WTC11 (cell line): ENCODE measurements at regions not wholly inside any gene's neighbourhood (a gene's known extent, or its start where the extent isn't known, plus 50 kb on each side); places are given as distances from the start of the nearest gene placed in this dataset.

Experiments used
- ATAC-seq: fragments of 200-7000 bp; cut with Tn5 transposase; 2 replicates; pipeline ENCODE4 v1.10.0; 2021; ENCODE audit warnings: mild to moderate bottlenecking, moderate library complexity
- CTCF ChIA-PET: fragments of 300-600 bp; sonication (Branson Sonifier 250); formaldehyde crosslinking; loops from one replicate; lab custom pipeline; 2021; ENCODE audit warnings: antibody characterized with exemption; lab: Charles Lee
- POLR2A ChIA-PET: fragments of 350-600 bp; sonication (Branson Sonifier 250); formaldehyde crosslinking; loops from one replicate; lab custom pipeline; 2021; ENCODE audit warnings: antibody characterized with exemption; lab: Charles Lee
- DNase-seq: peaks from one replicate; pipeline ENCODE4 v3.0.0; 2021; ENCODE audit warnings: low spot score
- H3K27ac Mint-ChIP-seq: 2 replicates; pipeline ENCODE4 v1.8.0; 2021; ENCODE audit warnings: mixed read lengths
- H3K27me3 Mint-ChIP-seq: 2 replicates; pipeline ENCODE4 v1.8.0; 2021; ENCODE audit warnings: low read depth, mild to moderate bottlenecking, moderate library complexity, mixed read lengths
- H3K36me3 Mint-ChIP-seq: 2 replicates; pipeline ENCODE4 v1.8.0; 2021; ENCODE audit warnings: mixed read lengths
- H3K4me1 Mint-ChIP-seq: 2 replicates; pipeline ENCODE4 v1.8.0; 2022; ENCODE audit warnings: mixed read lengths
- H3K4me3 Mint-ChIP-seq: 2 replicates; pipeline ENCODE4 v1.8.0; 2021; ENCODE audit warnings: mild to moderate bottlenecking, moderate library complexity, mixed read lengths
- H3K9me3 Mint-ChIP-seq: 2 replicates; pipeline ENCODE4 v1.8.0; 2021; ENCODE audit warnings: mixed read lengths
- ATF2 ChIP-seq: sonication (generic); formaldehyde crosslinking; IDR thresholded peaks from 2 replicates; pipeline ENCODE4 v1.8.1; 2022; ENCODE audit warnings: low read depth, missing genetic modification reagents, borderline replicate concordance
- E2F5 ChIP-seq: sonication (generic); formaldehyde crosslinking; IDR thresholded peaks from 2 replicates; pipeline ENCODE4 v1.8.1; 2022; ENCODE audit warnings: mild to moderate bottlenecking, moderate library complexity, missing genetic modification reagents
- ETV6 ChIP-seq: sonication (generic); formaldehyde crosslinking; IDR thresholded peaks from 2 replicates; pipeline ENCODE4 v1.8.1; 2022; ENCODE audit warnings: mild to moderate bottlenecking, missing genetic modification reagents
- FOXK1 ChIP-seq: sonication (generic); formaldehyde crosslinking; IDR thresholded peaks from 2 replicates; pipeline ENCODE4 v1.8.0; 2022; ENCODE audit warnings: mild to moderate bottlenecking, moderate library complexity, missing genetic modification reagents
- FOXP1 ChIP-seq: sonication (generic); formaldehyde crosslinking; IDR thresholded peaks from 2 replicates; pipeline ENCODE4 v1.8.0; 2022; ENCODE audit warnings: missing genetic modification reagents, mild to moderate bottlenecking, moderate library complexity, borderline replicate concordance
- FOXP4 ChIP-seq: sonication (generic); formaldehyde crosslinking; IDR thresholded peaks from 2 replicates; pipeline ENCODE4 v1.8.0; 2022; ENCODE audit warnings: mild to moderate bottlenecking, missing genetic modification reagents
- JAZF1 ChIP-seq: fragments of 250-450 bp; sonication (Bioruptor Pico); IDR thresholded peaks from 2 replicates; pipeline ENCODE4 v1.9.0; 2021; ENCODE audit warnings: moderate library complexity, mild to moderate bottlenecking, inconsistent platforms
- JUN ChIP-seq: sonication (generic); formaldehyde crosslinking; IDR thresholded peaks from 2 replicates; pipeline ENCODE4 v1.8.0; 2023; ENCODE audit warnings: mild to moderate bottlenecking, missing genetic modification reagents
- NFATC4 ChIP-seq: fragments of 250-450 bp; sonication (Bioruptor Pico); IDR thresholded peaks from 2 replicates; pipeline ENCODE4 v1.9.0; 2021; ENCODE audit warnings: mild to moderate bottlenecking
- SMAD3 ChIP-seq: sonication (generic); formaldehyde crosslinking; IDR thresholded peaks from 2 replicates; pipeline ENCODE4 v1.8.0; 2022; ENCODE audit warnings: missing genetic modification reagents, mild to moderate bottlenecking, borderline replicate concordance
- TEAD1 ChIP-seq: sonication (generic); formaldehyde crosslinking; IDR thresholded peaks from 2 replicates; pipeline ENCODE4 v1.8.0; 2022; ENCODE audit warnings: mild to moderate bottlenecking, missing genetic modification reagents
- TP53 ChIP-seq: sonication (generic); formaldehyde crosslinking; IDR thresholded peaks from 2 replicates; pipeline ENCODE4 v1.8.1; 2023; ENCODE audit warnings: mild to moderate bottlenecking, missing genetic modification reagents
- ZNF232 ChIP-seq: sonication (generic); formaldehyde crosslinking; IDR thresholded peaks from 2 replicates; pipeline ENCODE4 v1.8.0; 2022; ENCODE audit warnings: mild to moderate bottlenecking, missing genetic modification reagents
- ZNF512 ChIP-seq: sonication (generic); formaldehyde crosslinking; IDR thresholded peaks from 2 replicates; pipeline ENCODE4 v1.8.1; 2022; ENCODE audit warnings: missing genetic modification reagents, borderline replicate concordance
- TF ChIP-seq, protein P1 (sequence below): fragments of 250-450 bp; sonication (Bioruptor Pico); IDR thresholded peaks from 2 replicates; pipeline ENCODE4 v1.9.0; 2021; ENCODE audit warnings: moderate library complexity, mild to moderate bottlenecking, inconsistent platforms, borderline replicate concordance
- TF ChIP-seq, protein P2 (sequence below): sonication (generic); formaldehyde crosslinking; IDR thresholded peaks from 2 replicates; pipeline ENCODE4 v1.8.1; 2022; ENCODE audit warnings: low read depth, mild to moderate bottlenecking, moderate library complexity, missing genetic modification reagents, borderline replicate concordance

DNA sequence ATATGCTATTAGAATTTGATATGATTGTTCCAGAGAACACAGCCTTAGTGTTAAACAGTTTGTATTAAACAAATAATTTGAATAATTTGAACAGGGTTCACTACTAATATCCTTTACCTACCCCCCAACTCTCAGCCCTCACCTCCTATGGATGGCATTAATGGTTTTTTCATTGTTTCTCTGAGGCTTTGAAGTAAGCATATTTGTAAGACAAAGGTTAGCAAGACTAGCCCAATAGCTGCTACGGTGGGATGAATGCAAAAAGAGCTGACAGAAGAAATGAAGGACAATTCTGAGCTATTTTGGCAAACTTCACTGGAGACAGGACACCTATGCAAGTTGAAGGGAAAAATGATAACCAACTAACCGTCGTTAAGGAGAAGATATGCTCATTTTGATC, 61.6 kb downstream of the ARL4A start:
- Mint-ChIP-seq H3K36me3 (peaks cover 5% of the 10 kb centered on the region), H3K4me1 (peaks cover 35% of the 10 kb centered on the region), H3K9me3 (peaks cover 13% of the 10 kb centered on the region), H3K27me3 (no peaks in the 10 kb centered on the region), H3K27ac (peak overlapping the region; percentile 57; the same call in 1 of the 2 replicates), H3K4me3 (peak overlapping the region; percentile 34)
- ChIA-PET CTCF (interaction anchor here (1.4 kb wide), 1 partner anchor 62 kb away, joined by 10 read pairs; the partner anchor contains the start of gene ARL4A), POLR2A (interaction anchor here (0.5 kb wide), 1 partner anchor 19 kb away, joined by 7 read pairs; no protein-coding TSS in a partner anchor)
- DNase-seq = no peak
- ATAC-seq = peak; percentile 70
- TF ChIP-seq JAZF1 = no peak
- TF ChIP-seq SMAD3 (CRISPR knock-in tag) = no peak
- TF ChIP-seq TEAD1 (CRISPR knock-in tag) = 0 out of 2 replicates have a peak, but pooled peaks have one; percentile 38
- TF ChIP-seq NFATC4 = no peak
- TF ChIP-seq FOXP1 (CRISPR knock-in tag) = no peak
- TF ChIP-seq, protein P1, sequence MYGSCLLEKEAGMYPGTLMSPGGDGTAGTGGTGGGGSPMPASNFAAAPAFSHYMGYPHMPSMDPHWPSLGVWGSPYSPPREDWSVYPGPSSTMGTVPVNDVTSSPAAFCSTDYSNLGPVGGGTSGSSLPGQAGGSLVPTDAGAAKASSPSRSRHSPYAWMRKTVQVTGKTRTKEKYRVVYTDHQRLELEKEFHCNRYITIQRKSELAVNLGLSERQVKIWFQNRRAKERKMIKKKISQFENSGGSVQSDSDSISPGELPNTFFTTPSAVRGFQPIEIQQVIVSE (CRISPR knock-in tag) = no peak

- TF ChIP-seq ATF2 (CRISPR knock-in tag) (no peak), ZNF232 (CRISPR knock-in tag) (no peak), TP53 (CRISPR knock-in tag) (no peak), E2F5 (CRISPR knock-in tag) (no peak), JAZF1 (no peak), FOXK1 (CRISPR knock-in tag) (no peak), SMAD3 (CRISPR knock-in tag) (no peak), FOXP4 (no peak)
- CTCF ChIA-PET = interaction anchor here (1.4 kb wide), 1 partner anchor 63 kb away, joined by 10 read pairs; the partner anchor contains the start of gene ARL4A
- POLR2A ChIA-PET = interaction anchor here (0.5 kb wide), 1 partner anchor 19 kb away, joined by 7 read pairs; no protein-coding TSS in a partner anchor
- peak overlapping the region; percentile 20 for H3K27ac Mint-ChIP-seq
- no peak for DNase-seq
- peaks cover 35% of the 10 kb centered on the region for H3K4me1 Mint-ChIP-seq
- no peak overlapping the region for H3K4me3 Mint-ChIP-seq
- peak; percentile 69 for ATAC-seq
- H3K36me3 Mint-ChIP-seq = peaks cover 5% of the 10 kb centered on the region
- H3K27me3 Mint-ChIP-seq = no peaks in the 10 kb centered on the region
- H3K9me3 Mint-ChIP-seq = peaks cover 17% of the 10 kb centered on the region
Measured at GRCh38 chr7:12749746-12750145, 62.3 kb downstream of the ARL4A start.

GRCh38 chr7:12751764-12752163, 64.3 kb downstream of the ARL4A start:
- Mint-ChIP-seq H3K4me1 (peaks cover 35% of the 10 kb centered on the region), H3K4me3 (no peak overlapping the region), H3K27ac (no peak overlapping the region)
- TF ChIP-seq JUN (CRISPR knock-in tag) (no peak), JAZF1 (no peak), ZNF512 (no peak), ETV6 (CRISPR knock-in tag) (no peak)
- TF ChIP-seq, protein P2, sequence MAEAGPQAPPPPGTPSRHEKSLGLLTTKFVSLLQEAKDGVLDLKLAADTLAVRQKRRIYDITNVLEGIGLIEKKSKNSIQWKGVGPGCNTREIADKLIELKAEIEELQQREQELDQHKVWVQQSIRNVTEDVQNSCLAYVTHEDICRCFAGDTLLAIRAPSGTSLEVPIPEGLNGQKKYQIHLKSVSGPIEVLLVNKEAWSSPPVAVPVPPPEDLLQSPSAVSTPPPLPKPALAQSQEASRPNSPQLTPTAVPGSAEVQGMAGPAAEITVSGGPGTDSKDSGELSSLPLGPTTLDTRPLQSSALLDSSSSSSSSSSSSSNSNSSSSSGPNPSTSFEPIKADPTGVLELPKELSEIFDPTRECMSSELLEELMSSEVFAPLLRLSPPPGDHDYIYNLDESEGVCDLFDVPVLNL (CRISPR knock-in tag) = no peak
- TF ChIP-seq, all 79 proteins: peak for 0
- peaks cover 4% of the 10 kb centered on the region for H3K36me3 Mint-ChIP-seq
- no peak for DNase-seq
- peaks cover 17% of the 10 kb centered on the region for H3K9me3 Mint-ChIP-seq
- CTCF ChIA-PET = no interaction called here
- H3K27me3 Mint-ChIP-seq = no peaks in the 10 kb centered on the region
- POLR2A ChIA-PET = no interaction called here
- no peak for ATAC-seq
